ENCODE measurements at regions not wholly inside any gene's neighbourhood (a gene's known extent, or its start where the extent isn't known, plus 50 kb on each side); places are given as distances from the start of the nearest gene placed in this dataset.

- TF ChIP-seq, protein P1, sequence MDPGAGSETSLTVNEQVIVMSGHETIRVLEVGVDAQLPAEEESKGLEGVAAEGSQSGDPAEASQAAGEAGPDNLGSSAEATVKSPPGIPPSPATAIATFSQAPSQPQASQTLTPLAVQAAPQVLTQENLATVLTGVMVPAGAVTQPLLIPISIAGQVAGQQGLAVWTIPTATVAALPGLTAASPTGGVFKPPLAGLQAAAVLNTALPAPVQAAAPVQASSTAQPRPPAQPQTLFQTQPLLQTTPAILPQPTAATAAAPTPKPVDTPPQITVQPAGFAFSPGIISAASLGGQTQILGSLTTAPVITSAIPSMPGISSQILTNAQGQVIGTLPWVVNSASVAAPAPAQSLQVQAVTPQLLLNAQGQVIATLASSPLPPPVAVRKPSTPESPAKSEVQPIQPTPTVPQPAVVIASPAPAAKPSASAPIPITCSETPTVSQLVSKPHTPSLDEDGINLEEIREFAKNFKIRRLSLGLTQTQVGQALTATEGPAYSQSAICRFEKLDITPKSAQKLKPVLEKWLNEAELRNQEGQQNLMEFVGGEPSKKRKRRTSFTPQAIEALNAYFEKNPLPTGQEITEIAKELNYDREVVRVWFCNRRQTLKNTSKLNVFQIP (CRISPR knock-in tag; IDR thresholded peaks at IDR 0.05; ENCODE audit: borderline replicate concordance, low read depth) = no peak
- TF ChIP-seq RARB (CRISPR knock-in tag; IDR thresholded peaks at IDR 0.05) = no peak
- no peak for TF ChIP-seq ZNF70 (CRISPR knock-in tag; IDR thresholded peaks at IDR 0.05)
- TF ChIP-seq ZNF8 (CRISPR knock-in tag; IDR thresholded peaks at IDR 0.05) = no peak
- no peak for TF ChIP-seq CSRNP3 (CRISPR knock-in tag; IDR thresholded peaks at IDR 0.05)
- no peak for TF ChIP-seq ZC3H10 (CRISPR knock-in tag; IDR thresholded peaks at IDR 0.05)
- TF ChIP-seq ZNF565 (CRISPR knock-in tag; conservative IDR thresholded peaks at IDR 0.05; ENCODE audit: low read depth) = no peak
- TF ChIP-seq SNAI2 (CRISPR knock-in tag; IDR thresholded peaks at IDR 0.05) = no peak
- no peak for TF ChIP-seq ZFP30 (CRISPR knock-in tag; IDR thresholded peaks at IDR 0.05)
- no peak for TF ChIP-seq ARNTL (CRISPR knock-in tag; IDR thresholded peaks at IDR 0.05; ENCODE audit: borderline replicate concordance, low read depth)
Observed at GRCh38 chr11:22130462-22131053, 62.3 kb upstream of the ANO5 start (continued).

- no peak for ATAC-seq
- TF ChIP-seq, protein P1 (CRISPR knock-in tag; IDR thresholded peaks at IDR 0.05; ENCODE audit: borderline replicate concordance, low read depth) = no peak
- no peak for TF ChIP-seq TCF4 (CRISPR knock-in tag; IDR thresholded peaks at IDR 0.05; ENCODE audit: borderline replicate concordance)
- no peak for TF ChIP-seq RARB (CRISPR knock-in tag; IDR thresholded peaks at IDR 0.05)
- no peak for TF ChIP-seq SNAI2 (CRISPR knock-in tag; IDR thresholded peaks at IDR 0.05)
- TF ChIP-seq OSR1 (CRISPR knock-in tag; IDR thresholded peaks at IDR 0.05) = no peak
- no peak for TF ChIP-seq TSHZ2 (CRISPR knock-in tag; IDR thresholded peaks at IDR 0.05)
- TF ChIP-seq GLIS3 (CRISPR knock-in tag; IDR thresholded peaks at IDR 0.05) = no peak
- no peak for TF ChIP-seq ZC3H10 (CRISPR knock-in tag; IDR thresholded peaks at IDR 0.05)
- no peak for TF ChIP-seq CSDC2 (CRISPR knock-in tag; IDR thresholded peaks at IDR 0.05)
- no peak for TF ChIP-seq ISL1 (CRISPR knock-in tag; IDR thresholded peaks at IDR 0.05)
Observed at GRCh38 chr11:22133776-22134175, 59.1 kb upstream of the ANO5 start.

DNA sequence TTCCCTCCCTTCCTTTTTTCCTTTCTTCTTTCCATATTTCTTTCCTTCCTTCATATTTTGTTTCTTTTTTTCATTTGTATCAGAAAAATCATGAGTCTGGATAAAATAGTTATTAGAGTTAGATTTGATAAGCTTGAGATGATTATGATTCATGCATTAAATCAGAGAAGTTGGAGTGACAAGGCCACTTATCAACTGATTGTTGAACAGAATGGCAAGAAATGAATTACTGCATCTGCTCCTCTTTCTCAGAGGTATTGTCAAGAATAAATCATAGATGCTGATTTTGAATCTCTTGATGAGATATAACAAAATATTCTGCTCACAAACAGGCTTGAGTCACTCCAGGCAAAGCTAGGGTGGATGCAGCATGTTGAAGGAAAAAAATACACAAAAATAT, 54.6 kb upstream of the ANO5 start:
- ATAC-seq = no peak
- no peak for TF ChIP-seq CSRNP3 (CRISPR knock-in tag; IDR thresholded peaks at IDR 0.05)
- TF ChIP-seq ZNF565 (CRISPR knock-in tag; conservative IDR thresholded peaks at IDR 0.05; ENCODE audit: low read depth) = no peak
- no peak for TF ChIP-seq SNAI2 (CRISPR knock-in tag; IDR thresholded peaks at IDR 0.05)
- TF ChIP-seq TOX (CRISPR knock-in tag; IDR thresholded peaks at IDR 0.05; ENCODE audit: borderline replicate concordance) = no peak
- TF ChIP-seq RARB (CRISPR knock-in tag; IDR thresholded peaks at IDR 0.05) = no peak
